Osteoblast (primary cell): ENCODE measurements at regions not wholly inside any gene's neighbourhood (a gene's known extent, or its start where the extent isn't known, plus 50 kb on each side); places are given as distances from the start of the nearest gene placed in this dataset.

ENCODE experiments used
- DNase-seq: peaks from one replicate; pipeline ENCODE4 v3.0.0; 2011; ENCODE audit warnings: low spot score, mixed read lengths; ENCODE audit not compliant: insufficient read length; ENCODE audit errors: missing footprints
- H2AFZ ChIP-seq: 2 replicates; pipeline ENCODE4 v1.6.0; 2011; ENCODE audit warnings: mild to moderate bottlenecking, low read length
- H3K27ac ChIP-seq: 2 replicates; pipeline ENCODE4 v1.5.1; 2011; ENCODE audit warnings: mild to moderate bottlenecking, low read depth, low read length, moderate library complexity
- H3K27me3 ChIP-seq: 2 replicates; pipeline ENCODE4 v1.6.0; 2012; ENCODE audit warnings: mild to moderate bottlenecking, control low read depth, inconsistent platforms, low read length, moderate library complexity; ENCODE audit not compliant: insufficient read depth
- H3K36me3 ChIP-seq: 2 replicates; pipeline ENCODE4 v1.5.1; 2011; ENCODE audit warnings: mild to moderate bottlenecking, low read length, control low read depth, moderate library complexity; ENCODE audit not compliant: insufficient read depth
- H3K4me1 ChIP-seq: 2 replicates; pipeline ENCODE4 v1.5.1; 2011; ENCODE audit warnings: mild to moderate bottlenecking, low read length, control low read depth, moderate library complexity; ENCODE audit not compliant: insufficient read depth
- H3K4me2 ChIP-seq: 2 replicates; pipeline ENCODE4 v1.6.0; 2011; ENCODE audit warnings: mild to moderate bottlenecking, low read length; ENCODE audit not compliant: insufficient read depth
- H3K4me3 ChIP-seq: fragments of 200-600 bp; sonication (generic); 3 replicates; pipeline ENCODE4 v1.5.1; 2012; ENCODE audit warnings: mild to moderate bottlenecking, low read length, inconsistent platforms; ENCODE audit not compliant: insufficient read depth
- H3K79me2 ChIP-seq: 2 replicates; pipeline ENCODE4 v1.6.0; 2012; ENCODE audit warnings: mild to moderate bottlenecking, low read length, control low read depth, inconsistent platforms; ENCODE audit not compliant: insufficient read depth
- H3K9me3 ChIP-seq: 2 replicates; pipeline ENCODE4 v1.5.1; 2011; ENCODE audit warnings: low read depth, low read length, control low read depth
- H4K20me1 ChIP-seq: 2 replicates; pipeline ENCODE4 v1.6.0; 2012; ENCODE audit warnings: mild to moderate bottlenecking, low read length, control low read depth; ENCODE audit not compliant: insufficient read depth
- CTCF ChIP-seq: IDR thresholded peaks from 2 replicates; pipeline ENCODE4 v1.5.1; 2011; ENCODE audit warnings: mild to moderate bottlenecking, low read depth, low read length, moderate library complexity; ENCODE audit errors: extremely low read depth

GRCh38 chr3:13263770-13264467 is 156.2 kb downstream of the NUP210 start:
- TF ChIP-seq CTCF: no peak
- Histone ChIP-seq H3K27me3 (no peaks in the 10 kb centered on the region), H3K9me3 (no peaks in the 10 kb centered on the region), H2AFZ (no peak overlapping the region), H3K79me2 (no peaks in the 10 kb centered on the region), H4K20me1 (no peaks in the 10 kb centered on the region), H3K4me1 (no peaks in the 10 kb centered on the region), H3K27ac (no peak overlapping the region), H3K4me2 (no peak overlapping the region), H3K36me3 (no peaks in the 10 kb centered on the region), H3K4me3 (no peak overlapping the region)
- DNase-seq: peak; percentile 43

- no peak for TF ChIP-seq CTCF
- H3K4me3 ChIP-seq: no peak overlapping the region
- no peak overlapping the region for H2AFZ ChIP-seq
- H3K27ac ChIP-seq: no peak overlapping the region
- H3K79me2 ChIP-seq: no peaks in the 10 kb centered on the region
- H4K20me1 ChIP-seq: no peaks in the 10 kb centered on the region
- no peaks in the 10 kb centered on the region for H3K9me3 ChIP-seq
- no peaks in the 10 kb centered on the region for H3K4me1 ChIP-seq
- DNase-seq: no peak
- no peaks in the 10 kb centered on the region for H3K36me3 ChIP-seq
- H3K4me2 ChIP-seq: no peak overlapping the region
- no peaks in the 10 kb centered on the region for H3K27me3 ChIP-seq
These were observed 157.5 kb downstream of the NUP210 start for GRCh38 chr3:13262493-13263211.

GRCh38 chr3:13261892-13262291 is 158.2 kb downstream of the NUP210 start:
- Histone ChIP-seq H3K79me2 (no peaks in the 10 kb centered on the region), H3K27me3 (no peaks in the 10 kb centered on the region), H3K27ac (no peak overlapping the region), H3K4me2 (no peak overlapping the region), H3K36me3 (no peaks in the 10 kb centered on the region), H3K4me1 (no peaks in the 10 kb centered on the region), H4K20me1 (no peaks in the 10 kb centered on the region), H3K9me3 (no peaks in the 10 kb centered on the region), H3K4me3 (no peak overlapping the region), H2AFZ (no peak overlapping the region)
- no peak for DNase-seq
- TF ChIP-seq CTCF: no peak

- H4K20me1 ChIP-seq: no peaks in the 10 kb centered on the region
- H3K4me1 ChIP-seq: no peaks in the 10 kb centered on the region
- no peaks in the 10 kb centered on the region for H3K9me3 ChIP-seq
- no peak for DNase-seq
- no peak overlapping the region for H3K27ac ChIP-seq
- H3K4me2 ChIP-seq: no peak overlapping the region
- no peaks in the 10 kb centered on the region for H3K27me3 ChIP-seq
- no peaks in the 10 kb centered on the region for H3K36me3 ChIP-seq
- no peak overlapping the region for H2AFZ ChIP-seq
- no peak for TF ChIP-seq CTCF
- H3K4me3 ChIP-seq: no peak overlapping the region
- H3K79me2 ChIP-seq: no peaks in the 10 kb centered on the region
These were observed 158.9 kb downstream of the NUP210 start for GRCh38 chr3:13261104-13261830.
